IMR-90 (cell line): ENCODE measurements at regions not wholly inside any gene's neighbourhood (a gene's known extent, or its start where the extent isn't known, plus 50 kb on each side); places are given as distances from the start of the nearest gene placed in this dataset.

Experiments
- ATAC-seq: fragments of 200-7000 bp; cut with Tn5 transposase; 2 replicates; pipeline ENCODE4 v1.9.1; 2020; ENCODE audit warnings: low read depth, mild to moderate bottlenecking, moderate library complexity
- BruUV-seq: library from RNA; stranded (reverse); fragments of 400-500 nt; replicated peaks from 2 replicates; lab custom pipeline; 2021; lab: Mats Ljungman, UMichigan
- CTCF ChIA-PET: fragments of 300-600 bp; formaldehyde crosslinking; extraction: SDS; loops from one replicate; lab custom pipeline; 2021; ENCODE audit warnings: antibody characterized with exemption; lab: Yijun Ruan, JAX
- POLR2A ChIA-PET: fragments of 300-600 bp; sonication (Branson Sonifier 250); formaldehyde crosslinking; loops from one replicate; lab custom pipeline; 2022; ENCODE audit warnings: antibody characterized with exemption; ENCODE audit not compliant: unreplicated experiment; lab: Charles Lee
- DNase-seq: peaks from one replicate; pipeline ENCODE4 v3.0.0; 2013
- H2AFZ ChIP-seq: replicated peaks from 2 replicates; pipeline ENCODE3; 2013; ENCODE audit warnings: low read length, mild to moderate bottlenecking; ENCODE audit not compliant: poor library complexity
- H2AK5ac ChIP-seq: 2 replicates; pipeline ENCODE4 v1.6.1; 2013; ENCODE audit warnings: low read depth, low read length, inconsistent platforms
- H2AK9ac ChIP-seq: replicated peaks from 2 replicates; pipeline ENCODE3; 2013; ENCODE audit warnings: mild to moderate bottlenecking, low read depth, low read length, moderate library complexity; ENCODE audit not compliant: poor library complexity
- H2BK120ac ChIP-seq: 2 replicates; pipeline ENCODE4 v1.6.1; 2013; ENCODE audit warnings: low read depth, low read length, inconsistent platforms
- H2BK15ac ChIP-seq: 3 replicates; pipeline ENCODE4 v1.6.1; 2013; ENCODE audit warnings: low read depth, low read length, inconsistent platforms
- H2BK20ac ChIP-seq: 2 replicates; pipeline ENCODE4 v1.6.1; 2013; ENCODE audit warnings: low read depth, mild to moderate bottlenecking, inconsistent platforms, low read length, moderate library complexity
- H2BK5ac ChIP-seq: 2 replicates; pipeline ENCODE4 v1.6.1; 2013; ENCODE audit warnings: mild to moderate bottlenecking, low read depth, low read length, inconsistent platforms; ENCODE audit not compliant: poor library complexity, severe bottlenecking
- H3K14ac ChIP-seq: replicated peaks from 2 replicates; pipeline ENCODE4 v1.6.1; 2013; ENCODE audit warnings: low read depth, low read length, inconsistent platforms
- H3K18ac ChIP-seq: 2 replicates; pipeline ENCODE4 v1.6.1; 2013; ENCODE audit warnings: low read depth, low read length, control low read depth
- H3K23ac ChIP-seq: 2 replicates; pipeline ENCODE4 v1.6.1; 2013; ENCODE audit warnings: low read depth, low read length, inconsistent platforms
- H3K27ac ChIP-seq: 2 replicates; pipeline ENCODE4 v1.5.1; 2013; ENCODE audit warnings: mild to moderate bottlenecking, control low read depth, low read length; ENCODE audit not compliant: insufficient read depth
- H3K27me3 ChIP-seq: 2 replicates; pipeline ENCODE4 v1.6.1; 2013; ENCODE audit warnings: low read length; ENCODE audit not compliant: control insufficient read depth, insufficient read depth
- H3K36me3 ChIP-seq: 2 replicates; pipeline ENCODE4 v1.6.1; 2013; ENCODE audit warnings: low read length, mixed read lengths; ENCODE audit not compliant: control insufficient read depth, insufficient read depth
- H3K4ac ChIP-seq: 2 replicates; pipeline ENCODE4 v1.6.1; 2013; ENCODE audit warnings: low read depth, low read length, inconsistent platforms
- H3K4me1 ChIP-seq: 2 replicates; pipeline ENCODE4 v1.6.1; 2013; ENCODE audit warnings: low read length, mixed read lengths; ENCODE audit not compliant: control insufficient read depth, insufficient read depth
- H3K4me2 ChIP-seq: 2 replicates; pipeline ENCODE4 v1.6.1; 2013; ENCODE audit warnings: low read depth, mild to moderate bottlenecking, control low read depth, low read length, moderate library complexity
- H3K4me3 ChIP-seq: 2 replicates; pipeline ENCODE4 v1.5.1; 2013; ENCODE audit warnings: low read depth, mild to moderate bottlenecking, control low read depth, low read length, moderate library complexity; ENCODE audit not compliant: insufficient read depth
- H3K56ac ChIP-seq: 2 replicates; pipeline ENCODE4 v1.6.1; 2013; ENCODE audit warnings: low read length, inconsistent platforms; ENCODE audit not compliant: insufficient read depth; ENCODE audit errors: extremely low read depth
- H3K79me1 ChIP-seq, 2 experiments: 2 replicates each; pipeline ENCODE4 v1.6.1; 2013; ENCODE audit warnings: low read length in 2 of 2, inconsistent platforms in 1 of 2, low read depth in 1 of 2
- H3K9ac ChIP-seq: 2 replicates; pipeline ENCODE4 v1.6.1; 2013; ENCODE audit warnings: low read depth, low read length, control low read depth
- H3K9me1 ChIP-seq: 2 replicates; pipeline ENCODE4 v1.6.1; 2013; ENCODE audit warnings: low read length, inconsistent platforms; ENCODE audit not compliant: insufficient read depth
- H3K9me3 ChIP-seq: 2 replicates; pipeline ENCODE4 v1.6.1; 2013; ENCODE audit warnings: low read length; ENCODE audit not compliant: control insufficient read depth, insufficient read depth
- H4K20me1 ChIP-seq: 2 replicates; pipeline ENCODE4 v1.6.1; 2013; ENCODE audit warnings: low read length, inconsistent platforms; ENCODE audit not compliant: insufficient read depth
- H4K5ac ChIP-seq: 2 replicates; pipeline ENCODE4 v1.6.1; 2013; ENCODE audit warnings: mild to moderate bottlenecking, low read depth, low read length, control low read depth
- H4K8ac ChIP-seq, 2 experiments: 2 replicates each; pipeline ENCODE4 v1.6.1; 2013; ENCODE audit warnings: low read depth in 2 of 2, low read length in 2 of 2, control low read depth in 1 of 2, inconsistent platforms in 1 of 2
- H4K91ac ChIP-seq: 2 replicates; pipeline ENCODE4 v1.6.1; 2013; ENCODE audit warnings: low read depth, low read length, inconsistent platforms; ENCODE audit not compliant: insufficient read depth
- BHLHE40 ChIP-seq: fragments of 150-350 bp; IDR thresholded peaks from 2 replicates; pipeline ENCODE4 v1.6.1; 2016; ENCODE audit warnings: mild to moderate bottlenecking, low read depth, low read length
- CHD1 ChIP-seq: IDR thresholded peaks from 2 replicates; pipeline ENCODE4 v1.6.1; 2012; ENCODE audit warnings: low read depth, low read length, improper control_type of control experiment
- CTCF ChIP-seq: conservative IDR thresholded peaks from 2 replicates; pipeline ENCODE4 v1.5.1; 2012; ENCODE audit warnings: mild to moderate bottlenecking, low read depth, low read length, improper control_type of control experiment
- MAFK ChIP-seq: IDR thresholded peaks from 2 replicates; pipeline ENCODE4 v1.6.1; 2012; ENCODE audit warnings: low read depth, low read length, improper control_type of control experiment
- MAZ ChIP-seq: IDR thresholded peaks from 2 replicates; pipeline ENCODE4 v1.6.1; 2012; ENCODE audit warnings: low read depth, mild to moderate bottlenecking, low read length, improper control_type of control experiment, moderate library complexity, borderline replicate concordance
- NFE2L2 ChIP-seq: fragments of 150-350 bp; IDR thresholded peaks from 2 replicates; pipeline ENCODE4 v1.6.1; 2016; ENCODE audit warnings: low read depth, mild to moderate bottlenecking, low read length
- POLR2A ChIP-seq: IDR thresholded peaks from 2 replicates; pipeline ENCODE4 v1.6.1; 2012; ENCODE audit warnings: mild to moderate bottlenecking, low read depth, low read length
- RAD21 ChIP-seq: IDR thresholded peaks from 2 replicates; pipeline ENCODE4 v1.6.1; 2012; ENCODE audit warnings: low read length, improper control_type of control experiment
- RCOR1 ChIP-seq: IDR thresholded peaks from 2 replicates; pipeline ENCODE4 v1.6.1; 2012; ENCODE audit warnings: mild to moderate bottlenecking, low read length, improper control_type of control experiment; ENCODE audit not compliant: insufficient replicate concordance
- RFX5 ChIP-seq: IDR thresholded peaks from 2 replicates; pipeline ENCODE4 v1.8.0; 2012; ENCODE audit warnings: low read depth, mild to moderate bottlenecking, low read length, moderate library complexity
- SMC3 ChIP-seq: fragments of 150-350 bp; IDR thresholded peaks from 2 replicates; pipeline ENCODE4 v1.6.1; 2016; ENCODE audit warnings: low read depth, mild to moderate bottlenecking, antibody characterized with exemption, low read length, moderate library complexity
- WGBS, 2 experiments: methylation state at CpG; one replicate each; pipeline versions ENCODE4 v1.1.5 to v1.1.7; 2013; ENCODE audit warnings: missing lambda C conversion rate in 2 of 2; ENCODE audit not compliant: insufficient read length in 1 of 2; ENCODE audit errors: extremely low coverage in 2 of 2; 5-methylcytosine and 5-hydroxymethylcytosine counted together
- dilution Hi-C: fragments of 300-500 bp; cut with HindIII; formaldehyde crosslinking; loops from one replicate; pipeline ENCODE4 v1.14.3; 2018; ENCODE audit warnings: low sequenced_read_pairs; ENCODE audit not compliant: unreplicated experiment
- in situ Hi-C: fragments of 300-500 bp; cut with MboI; formaldehyde crosslinking; loops from 3 replicates; pipeline ENCODE4 v1.14.3; 2019; ENCODE audit warnings: low sequenced_read_pairs, inconsistent platforms, mixed read lengths
- intact Hi-C: fragments of 100-400 bp; cut with micrococcal nuclease; formaldehyde crosslinking; loops from 2 replicates; pipeline ENCODE4 v1.10.0; 2022
- TF ChIP-seq, protein P1 (sequence below): fragments of 150-350 bp; IDR thresholded peaks from 2 replicates; pipeline ENCODE4 v1.6.1; 2017; ENCODE audit warnings: mild to moderate bottlenecking, antibody characterized with exemption, low read length, low read depth

GRCh38 chr7:53218730-53219504 is 183.5 kb downstream of the POM121L12 start:
- DNase-seq, result no peak
- Histone ChIP-seq H4K5ac (no peak overlapping the region), H2BK15ac (no peak overlapping the region), H3K9me1 (no peaks in the 10 kb centered on the region), H3K4me3 (no peak overlapping the region), H3K18ac (no peak overlapping the region), H3K9me3 (peaks cover 9% of the 10 kb centered on the region), H2BK5ac (no peak overlapping the region), H3K4me2 (no peak overlapping the region), H3K23ac (no peak overlapping the region), H3K36me3 (no peaks in the 10 kb centered on the region), H2AFZ (no peak overlapping the region), H3K9ac (no peak overlapping the region), H3K4me1 (no peaks in the 10 kb centered on the region), H3K14ac (no peak overlapping the region), H2AK5ac (no peak overlapping the region), H2AK9ac (no peak overlapping the region), H2BK20ac (no peak overlapping the region), H2BK120ac (no peak overlapping the region), H3K27ac (no peak overlapping the region), H3K79me1 (no peaks in the 10 kb centered on the region), H3K4ac (no peak overlapping the region), H3K56ac (no peak overlapping the region), H4K20me1 (no peaks in the 10 kb centered on the region), H4K91ac (no peak overlapping the region), H3K27me3 (no peaks in the 10 kb centered on the region), H4K8ac (no peak overlapping the region)
- ChIA-PET POLR2A (no interaction called here), CTCF (no interaction called here)
- dilution Hi-C loops, result no loop called here
- no TSS peak for BruUV-seq
- ATAC-seq, result no peak
- intact Hi-C loops, result no loop called here
- in situ Hi-C loops, result no loop called here
- no peak for TF ChIP-seq MAZ
- no peak for TF ChIP-seq POLR2A
- TF ChIP-seq CHD1, result no peak
- TF ChIP-seq RFX5, result no peak
- TF ChIP-seq BHLHE40, result no peak
- TF ChIP-seq SMC3, result no peak
- no peak for TF ChIP-seq CTCF
- TF ChIP-seq, protein P1, sequence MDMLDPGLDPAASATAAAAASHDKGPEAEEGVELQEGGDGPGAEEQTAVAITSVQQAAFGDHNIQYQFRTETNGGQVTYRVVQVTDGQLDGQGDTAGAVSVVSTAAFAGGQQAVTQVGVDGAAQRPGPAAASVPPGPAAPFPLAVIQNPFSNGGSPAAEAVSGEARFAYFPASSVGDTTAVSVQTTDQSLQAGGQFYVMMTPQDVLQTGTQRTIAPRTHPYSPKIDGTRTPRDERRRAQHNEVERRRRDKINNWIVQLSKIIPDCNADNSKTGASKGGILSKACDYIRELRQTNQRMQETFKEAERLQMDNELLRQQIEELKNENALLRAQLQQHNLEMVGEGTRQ, result no peak
- TF ChIP-seq MAFK, result no peak
- TF ChIP-seq RAD21, result no peak
- no peak for TF ChIP-seq RCOR1
- no peak for TF ChIP-seq NFE2L2
- 20% methylated on average over 3 of the region's 46 CpGs; no CpG with 5 or more reads in 1 of the 2 experiments for WGBS, 2 experiments
